HG03066 (cell line): ENCODE measurements at regions not wholly inside any gene's neighbourhood (a gene's known extent, or its start where the extent isn't known, plus 50 kb on each side); places are given as distances from the start of the nearest gene placed in this dataset.

Source experiments
- ATAC-seq: cut with Tn5 transposase; IDR thresholded peaks from one replicate; pipeline ENCODE4 v1.9.1; 2021; ENCODE audit warnings: low read depth; ENCODE audit not compliant: unreplicated experiment

DNA sequence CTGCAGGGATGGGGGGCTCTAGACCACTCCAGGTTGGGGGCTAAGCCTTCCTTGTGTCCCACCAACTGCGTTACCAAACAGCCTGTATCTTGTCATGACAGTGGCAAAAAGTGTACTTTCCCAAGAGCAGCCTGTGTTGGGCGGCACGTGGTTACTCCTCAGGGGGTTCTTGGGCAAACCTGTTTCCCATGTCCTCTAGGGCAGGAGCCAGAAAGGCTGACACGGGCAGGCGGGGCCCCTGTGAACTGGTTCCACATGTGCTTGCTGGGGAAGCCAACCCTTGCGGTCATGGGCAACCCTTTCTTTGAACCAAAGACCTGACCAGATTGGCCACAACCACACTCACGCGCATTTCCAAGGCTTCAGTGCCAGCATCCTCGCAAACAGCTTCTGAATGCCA lies 228.5 kb downstream of the RBFOX3 start:
- ATAC-seq: no peak

DNA sequence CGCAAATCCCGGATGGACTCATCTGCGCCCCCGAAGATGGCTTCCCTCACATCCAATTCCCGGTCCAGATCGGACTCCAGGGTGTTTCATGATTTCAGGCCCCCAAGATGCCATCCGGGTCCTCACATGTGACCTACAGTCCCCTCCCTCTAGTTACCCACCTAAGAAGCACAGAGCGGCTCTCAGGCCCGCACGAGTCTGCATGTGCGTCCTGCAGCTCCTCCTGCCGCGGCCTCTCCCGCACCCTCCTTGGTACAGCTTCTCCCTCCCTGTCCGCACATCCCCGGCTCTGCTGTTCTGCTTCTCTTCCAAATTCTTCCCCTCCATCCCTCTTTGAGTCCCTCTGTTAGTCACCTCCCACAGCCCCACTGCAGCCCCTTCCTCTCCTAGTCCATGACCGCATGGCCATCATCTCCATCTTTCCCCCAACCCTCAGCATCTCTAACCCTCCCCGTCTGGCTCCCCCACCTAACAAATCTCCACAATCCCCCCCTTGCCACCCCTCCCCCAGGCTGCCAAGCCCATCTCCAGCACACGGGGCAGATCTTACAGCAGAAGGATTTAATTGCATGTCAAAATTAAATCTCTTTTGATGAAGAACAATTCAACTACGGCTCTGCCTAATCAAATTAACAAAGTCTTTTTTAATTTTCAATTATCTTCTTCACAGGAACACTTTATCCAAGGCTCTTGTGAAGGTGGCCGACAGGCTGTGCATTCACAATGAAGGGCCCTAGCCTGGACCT lies 231.0 kb downstream of the RBFOX3 start:
- ATAC-seq: no peak

GRCh38 chr17:79377230-79377786 lies 233.5 kb downstream of the RBFOX3 start:
- no peak for ATAC-seq

GRCh38 chr17:79374807-79375206 lies 236.0 kb downstream of the RBFOX3 start:
- no peak for ATAC-seq

GRCh38 chr17:79374087-79374689 lies 236.7 kb downstream of the RBFOX3 start:
- ATAC-seq: no peak

DNA sequence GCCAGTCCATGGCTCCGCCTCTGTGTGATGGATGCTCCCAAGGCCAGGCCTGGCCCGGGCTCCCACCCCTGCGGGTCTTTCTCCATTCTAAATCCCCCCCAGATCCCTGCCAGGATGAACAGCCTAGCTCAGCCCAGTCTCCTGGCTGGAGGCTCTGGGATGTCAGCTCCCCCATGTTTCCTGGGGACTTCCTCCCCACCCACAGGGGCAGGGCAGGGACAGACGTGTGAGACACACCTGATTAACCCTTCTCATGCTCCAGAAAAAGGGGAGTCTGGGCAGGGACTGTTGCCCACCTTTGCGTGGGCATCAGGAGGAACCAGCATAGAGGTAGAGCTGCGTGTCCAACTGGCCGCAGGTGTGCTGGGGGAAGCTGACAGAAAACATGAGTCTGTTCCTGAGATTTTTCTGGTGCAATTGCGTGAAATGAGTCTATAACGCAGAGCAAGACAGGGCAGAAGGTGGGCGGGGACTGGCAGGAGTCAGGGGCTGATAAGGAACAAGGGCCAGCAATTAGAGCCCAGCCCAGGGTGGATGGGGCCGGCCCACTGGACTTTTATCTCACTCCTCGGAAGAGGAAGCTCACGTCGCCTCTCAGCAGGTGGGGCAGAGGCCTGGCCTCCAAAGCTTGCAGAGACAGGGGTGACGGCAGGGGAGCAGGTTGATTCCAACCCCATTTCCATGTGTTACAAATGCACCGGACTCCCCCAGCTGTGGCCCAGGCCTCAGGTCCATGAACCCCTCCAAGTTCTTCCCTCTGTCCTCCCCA lies 238.2 kb downstream of the RBFOX3 start:
- ATAC-seq: no peak

DNA sequence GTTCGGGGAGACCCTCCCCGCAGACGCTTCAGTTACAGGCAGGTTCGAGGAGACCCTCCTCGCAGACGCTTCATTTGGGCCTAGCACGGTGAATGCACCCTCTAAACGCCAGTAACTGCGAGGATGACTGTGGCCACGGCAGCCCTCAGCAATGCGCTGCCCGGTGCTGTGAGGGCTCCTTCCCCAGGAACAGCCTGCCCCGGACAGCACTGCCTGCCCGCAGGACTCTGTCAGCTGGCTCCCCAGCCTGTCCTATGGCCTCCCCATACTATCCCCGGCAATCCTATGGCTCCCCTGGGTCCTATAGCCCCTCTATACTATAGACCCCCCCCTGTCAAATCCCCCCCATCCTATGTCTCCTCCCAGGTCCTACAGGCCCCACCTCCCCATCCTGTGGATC lies 238.9 kb downstream of the RBFOX3 start:
- ATAC-seq: no peak

DNA sequence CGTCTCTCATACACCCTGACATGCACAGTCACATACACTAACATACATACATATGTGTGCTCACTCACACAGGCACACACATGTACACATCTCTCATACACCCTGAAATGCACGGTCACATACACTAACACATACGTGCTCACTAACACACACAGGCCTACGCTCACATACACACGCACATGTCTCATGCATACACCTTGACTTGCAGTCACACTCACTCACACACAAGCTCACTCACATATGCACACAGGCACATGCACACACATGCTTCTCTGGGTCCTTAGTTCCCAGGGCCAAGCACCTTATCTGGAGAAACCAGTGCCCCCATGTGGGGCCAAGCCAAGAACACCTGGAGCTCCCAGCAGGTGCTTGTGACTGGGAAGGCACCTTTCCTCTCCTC lies 240.3 kb downstream of the RBFOX3 start:
- no peak for ATAC-seq

DNA sequence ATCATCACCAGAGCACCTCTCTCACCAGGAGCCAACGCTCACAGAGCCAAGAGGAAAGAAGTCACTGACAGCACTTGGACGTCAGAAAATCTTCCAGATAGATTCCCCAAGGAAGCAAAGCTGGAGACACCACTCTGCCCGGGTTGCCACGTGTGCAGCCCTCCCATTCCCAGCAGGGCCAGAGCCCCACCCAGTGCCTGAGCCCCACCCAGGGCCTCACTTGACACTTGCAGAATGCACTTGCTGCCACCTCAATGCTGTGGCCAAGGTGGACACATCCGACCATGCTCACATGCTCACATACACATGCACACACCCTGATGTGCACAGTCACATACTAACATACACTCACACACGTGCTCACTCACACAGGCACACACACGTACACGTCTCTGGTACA lies 240.7 kb downstream of the RBFOX3 start:
- no peak for ATAC-seq

- no peak for ATAC-seq
Observed at GRCh38 chr17:79369532-79369931, 241.3 kb downstream of the RBFOX3 start.

GRCh38 chr17:79369001-79369400 lies 241.8 kb downstream of the RBFOX3 start:
- no peak for ATAC-seq

DNA sequence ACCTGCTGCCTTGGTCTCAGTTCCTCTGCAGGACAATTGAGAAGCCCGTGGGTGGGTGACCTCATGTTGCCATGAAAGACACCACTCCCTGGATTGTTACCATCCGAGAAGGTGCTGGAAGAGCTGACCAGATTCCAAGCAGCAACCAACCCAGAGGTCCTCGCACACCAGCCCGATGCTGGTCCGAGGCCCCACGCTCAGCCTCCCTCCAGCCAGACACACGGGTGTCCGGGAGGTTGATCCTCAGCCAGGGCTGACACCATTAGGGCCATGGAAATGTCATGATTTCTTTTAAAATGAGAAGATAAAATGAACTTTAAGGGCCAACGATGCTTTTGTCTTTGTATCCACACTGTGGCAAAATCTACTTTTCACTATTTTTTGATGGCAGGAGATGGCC lies 242.3 kb downstream of the RBFOX3 start:
- ATAC-seq: no peak

- ATAC-seq: no peak
Observed at GRCh38 chr17:79366988-79367571, 243.8 kb downstream of the RBFOX3 start.

GRCh38 chr17:79365836-79366770 lies 244.7 kb downstream of the RBFOX3 start:
- ATAC-seq: no peak

DNA sequence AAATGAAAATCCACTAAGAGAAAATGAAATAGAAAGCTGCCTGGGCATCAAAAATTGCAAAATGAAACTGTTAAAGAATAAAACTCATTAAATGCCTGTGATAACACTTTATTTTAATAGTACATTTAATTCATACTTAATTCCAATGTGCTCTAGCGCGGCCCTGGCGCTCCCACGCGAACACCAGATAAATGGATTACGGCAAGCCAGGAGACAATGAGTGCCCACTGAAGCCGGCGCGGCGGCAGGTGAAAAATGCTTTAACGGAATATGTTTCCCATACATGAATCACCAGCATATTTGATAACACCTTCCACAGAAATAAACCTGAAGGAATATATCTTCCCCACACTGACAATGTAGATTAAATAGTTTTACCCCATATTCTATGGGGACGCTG lies 245.5 kb downstream of the RBFOX3 start:
- no peak for ATAC-seq

DNA sequence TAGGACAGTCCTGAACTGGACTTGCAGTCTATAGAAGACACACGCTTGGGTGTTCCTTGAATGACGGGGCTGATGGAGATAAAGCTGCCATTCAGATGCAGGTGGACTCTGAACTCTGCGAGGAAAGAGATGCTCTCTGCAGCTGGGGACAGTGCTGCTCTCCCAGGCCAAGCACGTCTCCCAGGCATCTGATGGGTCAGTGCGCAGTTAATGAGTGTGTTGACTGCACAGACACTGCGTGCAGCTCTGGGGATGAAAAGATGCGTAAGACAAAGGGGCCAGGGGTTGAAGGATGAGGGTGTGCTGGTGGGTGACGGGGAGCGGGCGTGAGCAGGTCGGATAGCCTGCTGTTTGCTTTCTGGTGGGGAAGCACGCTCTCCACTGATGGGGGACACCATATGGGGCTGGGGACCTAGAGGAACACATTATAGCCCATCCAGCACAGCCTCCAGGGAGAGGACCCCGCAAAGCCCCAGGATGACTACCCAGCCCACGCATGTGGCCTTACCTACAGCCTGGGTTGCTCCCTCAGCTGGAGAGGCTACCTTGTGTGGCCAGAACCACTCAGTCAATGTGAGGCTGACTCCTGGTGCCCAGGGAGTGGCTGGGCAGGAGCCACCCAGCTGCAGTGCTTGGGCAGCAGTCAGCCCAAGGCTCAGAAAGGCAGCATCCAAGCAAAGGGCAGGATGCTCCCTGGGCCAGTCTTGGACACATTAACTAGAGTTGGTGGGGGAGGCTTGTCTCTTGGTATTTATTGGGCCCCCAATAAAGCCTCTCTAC lies 246.3 kb downstream of the RBFOX3 start:
- no peak for ATAC-seq

DNA sequence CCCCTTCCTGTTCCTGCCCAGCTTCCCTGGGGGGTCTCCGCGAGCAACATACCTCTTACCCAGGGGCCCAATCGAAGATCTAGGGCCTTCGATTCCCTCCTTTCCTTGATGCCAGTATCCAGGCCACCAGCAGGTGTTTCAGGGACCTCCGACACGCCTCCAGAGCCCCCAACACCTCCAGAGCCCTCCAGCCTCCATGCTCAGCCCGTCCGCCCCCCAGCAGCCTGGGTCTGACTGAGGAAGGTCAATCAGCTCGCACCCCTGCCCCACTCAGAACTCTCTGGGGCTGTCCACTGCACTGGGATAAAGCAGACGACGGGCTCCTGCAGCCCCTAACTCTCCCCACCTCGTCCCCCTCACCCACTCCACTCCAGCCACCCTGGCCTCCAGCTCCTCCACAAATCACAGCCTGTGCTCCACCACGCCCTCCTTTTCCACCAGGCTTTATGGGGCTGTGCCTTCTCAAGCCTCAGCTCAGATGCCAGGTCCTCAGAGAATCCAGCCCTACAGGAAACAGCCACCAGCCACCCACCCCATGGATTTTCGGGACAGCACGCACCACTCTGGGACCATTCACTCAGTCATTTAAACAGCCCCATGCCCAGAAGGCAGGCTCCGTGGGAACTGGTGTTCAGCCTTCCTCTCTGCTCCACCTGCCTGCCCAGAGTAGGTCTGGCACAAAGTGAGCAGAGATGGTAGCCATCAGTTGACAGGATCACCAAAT lies 247.1 kb downstream of the RBFOX3 start:
- no peak for ATAC-seq

GRCh38 chr17:79362772-79363305 lies 248.0 kb downstream of the RBFOX3 start:
- ATAC-seq: no peak
